ENCODE measurements at regions not wholly inside any gene's neighbourhood (a gene's known extent, or its start where the extent isn't known, plus 50 kb on each side); places are given as distances from the start of the nearest gene placed in this dataset.

DNA sequence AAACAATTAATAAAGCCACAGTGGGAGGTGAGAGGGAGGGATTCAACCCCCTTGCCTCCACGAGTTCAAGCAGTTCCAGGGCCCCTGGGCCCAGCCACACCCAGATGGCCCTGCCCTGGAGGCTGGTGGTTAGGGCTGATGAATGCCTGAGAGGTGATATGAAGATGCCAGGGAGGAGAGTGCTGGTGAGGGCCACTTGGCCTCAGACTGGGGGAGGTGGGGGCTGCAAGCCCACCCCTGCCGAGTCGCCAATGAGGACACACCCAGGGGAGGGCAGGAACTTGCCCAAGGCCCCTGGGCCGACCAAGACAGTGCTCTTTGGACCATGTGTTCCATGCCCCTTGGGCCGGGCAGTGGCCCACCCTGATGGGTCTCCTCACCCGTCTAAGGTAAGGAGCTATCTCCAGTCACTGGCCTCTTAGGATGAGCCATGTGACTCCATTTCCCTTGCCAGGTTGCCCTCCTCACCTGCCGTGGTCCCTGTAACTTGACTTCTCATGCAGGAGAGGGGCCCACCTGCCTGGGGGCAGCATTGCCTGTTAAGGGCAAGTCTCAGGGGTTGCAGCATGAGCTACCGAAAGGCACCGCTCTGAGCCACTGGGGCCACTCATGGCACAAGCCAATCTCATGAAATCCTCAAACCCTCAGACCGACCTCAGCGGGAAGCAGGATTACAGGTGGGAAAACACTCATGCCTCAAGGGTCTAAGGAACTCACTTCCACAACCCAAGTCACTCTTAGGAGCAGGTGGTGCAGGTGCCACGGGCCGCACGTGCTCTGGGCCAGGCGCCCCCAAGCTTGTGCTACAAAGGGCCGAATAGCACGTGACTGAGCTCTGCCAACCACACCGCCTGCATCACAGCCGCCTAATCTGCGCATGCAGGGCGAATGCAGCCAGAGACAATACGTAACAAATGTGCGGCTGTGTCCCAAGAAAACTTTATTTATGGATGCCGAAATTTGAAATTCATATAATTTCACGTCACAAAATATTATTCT, 147.4 kb upstream of the MLN start:
- DNase-seq (ENCODE audit: low spot score), result no peak

DNA sequence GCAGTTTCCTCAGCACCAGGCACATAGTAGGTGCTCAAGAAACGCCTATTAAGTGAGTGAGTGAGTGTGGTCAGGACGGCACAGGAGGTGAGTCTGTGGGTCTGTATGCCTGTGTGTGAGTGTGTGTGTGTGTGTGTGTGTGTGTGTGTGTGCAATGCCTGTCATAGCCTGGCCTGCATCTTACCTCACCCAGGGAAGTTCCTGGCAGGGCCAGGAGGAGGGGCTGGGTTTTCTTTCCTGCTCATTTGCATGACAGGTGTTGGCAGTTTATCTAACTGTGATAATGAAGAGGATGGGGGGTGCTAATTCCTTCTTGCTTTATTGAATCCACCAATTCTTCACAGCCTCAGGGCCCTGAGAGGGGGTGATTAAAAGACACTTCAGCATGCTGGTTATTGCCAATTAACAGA, 146.7 kb upstream of the MLN start:
- no peak for DNase-seq (ENCODE audit: low spot score)

DNA sequence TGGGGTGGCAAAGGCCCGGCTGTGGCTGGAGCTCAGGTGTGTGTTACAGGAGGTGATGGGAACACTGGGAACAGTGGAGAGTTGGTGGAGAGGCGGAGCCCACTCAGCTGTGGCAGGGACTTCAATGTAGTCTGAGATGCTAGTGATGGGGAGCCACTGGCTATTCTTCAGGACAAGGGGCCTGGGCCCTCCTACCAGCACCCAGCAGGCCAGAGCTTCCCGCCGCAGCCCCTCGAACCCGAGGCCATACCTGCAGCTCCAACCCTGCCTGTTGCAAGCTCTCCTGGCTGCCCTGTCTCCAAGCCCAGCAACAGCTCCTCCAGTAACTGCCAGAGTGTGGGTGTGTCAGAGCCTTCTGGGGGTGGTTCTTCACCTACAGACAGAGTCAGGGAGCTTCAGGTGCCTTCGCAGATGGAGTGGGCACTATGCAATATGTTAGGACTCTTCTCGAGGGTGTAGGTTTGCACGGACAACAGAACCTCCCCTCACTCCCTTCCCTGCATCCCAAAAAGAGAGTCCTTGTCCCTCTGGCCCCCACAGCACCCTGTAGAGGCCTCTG, 146.2 kb upstream of the MLN start:
- no peak for DNase-seq (ENCODE audit: low spot score)

DNA sequence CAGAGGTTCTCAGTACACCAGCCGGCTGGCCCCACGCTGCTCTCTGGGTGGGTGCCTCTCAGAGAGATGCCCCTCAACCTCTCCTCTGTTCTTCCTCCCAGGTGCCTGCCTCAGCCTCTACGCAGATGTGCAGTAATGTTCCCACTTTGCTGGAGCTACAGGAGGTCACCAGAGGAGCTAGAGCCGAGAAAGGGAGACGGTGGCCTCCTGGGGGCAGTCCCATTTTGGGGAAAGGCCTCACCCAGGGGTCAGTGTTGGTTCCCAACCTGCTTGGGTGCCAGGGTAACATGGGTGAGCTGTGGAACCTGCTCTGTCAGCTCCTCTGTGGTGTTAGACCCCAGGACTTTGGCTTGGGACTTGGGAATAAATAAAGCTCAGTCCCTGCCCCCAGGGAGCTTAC, 145.3 kb upstream of the MLN start:
- DNase-seq (ENCODE audit: low spot score), result no peak

DNA sequence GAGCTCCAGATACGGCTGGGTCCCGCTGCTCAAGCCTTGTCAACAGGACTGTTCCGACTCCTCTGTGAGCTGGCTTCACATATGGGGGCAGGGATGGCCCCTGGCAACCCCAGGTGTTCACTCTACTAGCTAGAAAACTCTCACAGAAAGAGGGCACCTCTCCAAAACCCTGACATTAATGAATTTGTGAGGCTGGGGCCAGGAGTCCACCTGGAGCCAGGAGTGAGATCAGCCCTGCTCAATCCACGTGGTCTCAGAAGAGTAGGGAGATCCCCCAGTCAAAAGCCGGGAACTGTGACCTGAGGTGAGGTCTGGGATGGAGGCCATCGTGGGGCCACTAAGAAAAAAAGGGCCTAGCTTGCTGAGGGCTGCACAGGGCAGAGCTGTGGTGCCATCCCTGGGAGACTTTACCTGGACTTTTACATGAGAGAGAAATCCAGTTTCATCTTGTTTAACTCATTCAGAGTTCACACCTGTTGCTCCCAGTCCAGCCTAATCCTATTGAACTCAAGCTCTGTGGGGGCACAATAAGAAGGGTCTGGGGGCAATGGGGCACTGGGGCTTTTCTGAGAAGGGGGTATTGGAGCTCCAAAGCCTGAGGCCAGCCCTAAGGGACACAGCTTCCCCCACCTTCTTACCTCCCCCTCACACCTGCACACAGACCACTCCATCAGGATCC, 144.3 kb upstream of the MLN start:
- DNase-seq (ENCODE audit: low spot score), result no peak

DNA sequence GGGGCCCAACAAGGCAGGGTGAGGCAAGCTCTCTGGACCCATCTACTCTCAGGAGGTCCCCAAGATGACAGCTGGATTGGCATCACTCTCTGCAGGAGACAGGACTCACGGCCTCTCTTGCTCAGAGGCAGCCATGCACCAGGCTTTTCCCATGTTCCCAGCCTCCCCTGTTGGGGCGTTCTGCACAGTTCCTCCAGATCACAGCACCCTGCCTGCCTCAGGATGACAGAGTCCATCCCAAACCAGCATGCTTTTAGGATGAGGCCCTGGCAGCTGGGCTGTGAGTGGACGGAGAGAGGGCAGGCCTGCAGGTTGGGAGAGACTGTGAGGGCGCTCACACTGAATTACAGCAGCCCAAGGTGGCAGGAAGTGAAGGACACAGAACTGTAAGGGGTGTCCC, 143.2 kb upstream of the MLN start:
- no peak for DNase-seq (ENCODE audit: low spot score)

DNA sequence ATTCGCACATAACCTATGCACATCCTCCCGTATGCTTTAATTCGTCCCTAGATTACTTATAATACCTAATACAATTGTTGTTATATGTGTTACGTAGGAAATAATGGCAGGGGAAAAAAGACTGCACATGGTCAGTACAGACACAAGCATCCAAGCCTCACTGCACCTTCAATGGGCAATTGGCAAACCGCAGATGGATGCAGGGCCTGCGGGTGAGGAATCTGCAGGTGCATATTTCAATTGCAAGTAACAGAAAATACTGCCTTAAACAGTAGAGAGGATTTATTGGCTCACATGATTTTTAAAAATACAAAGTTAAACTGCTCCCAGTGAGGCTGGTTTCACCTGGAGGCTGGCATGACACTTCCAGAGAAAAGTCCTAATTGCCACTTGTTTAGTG, 142.1 kb upstream of the MLN start:
- no peak for DNase-seq (ENCODE audit: low spot score)

DNA sequence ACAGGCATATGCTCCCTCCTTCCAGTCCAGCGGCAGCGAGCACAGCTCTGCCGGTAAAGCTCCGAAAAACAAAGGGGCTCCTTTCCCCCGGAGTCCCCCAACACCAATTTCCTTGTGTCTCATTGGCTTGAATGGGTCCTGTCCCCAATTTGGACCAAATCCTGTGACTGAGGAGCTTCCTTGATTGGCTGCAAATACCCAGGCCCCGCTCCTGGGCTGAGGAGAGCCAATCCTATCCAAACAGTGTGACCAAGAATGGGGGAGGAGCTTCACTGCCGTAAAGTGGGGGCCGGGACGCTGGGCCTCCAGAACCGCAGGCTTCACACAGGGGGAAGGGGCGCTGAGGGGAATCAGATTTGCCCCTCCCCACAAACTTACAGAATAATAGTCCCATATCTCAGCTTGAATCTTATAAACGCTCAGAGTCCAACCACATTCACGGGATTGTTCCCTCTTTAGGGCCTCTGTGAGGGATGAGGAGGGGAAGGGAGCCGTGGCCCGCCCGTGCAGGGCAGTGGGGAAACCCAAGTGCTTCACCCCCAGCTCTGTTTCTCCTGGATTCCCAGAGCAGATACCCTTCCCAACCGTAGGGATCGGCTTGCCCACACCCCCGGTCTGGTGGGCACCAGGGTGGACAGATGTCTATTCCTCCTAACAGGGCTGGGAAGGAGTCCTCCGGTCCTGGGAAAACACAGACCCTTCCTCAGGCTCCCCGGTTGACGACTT, 141.0 kb upstream of the MLN start:
- DNase-seq (ENCODE audit: low spot score), result no peak

DNA sequence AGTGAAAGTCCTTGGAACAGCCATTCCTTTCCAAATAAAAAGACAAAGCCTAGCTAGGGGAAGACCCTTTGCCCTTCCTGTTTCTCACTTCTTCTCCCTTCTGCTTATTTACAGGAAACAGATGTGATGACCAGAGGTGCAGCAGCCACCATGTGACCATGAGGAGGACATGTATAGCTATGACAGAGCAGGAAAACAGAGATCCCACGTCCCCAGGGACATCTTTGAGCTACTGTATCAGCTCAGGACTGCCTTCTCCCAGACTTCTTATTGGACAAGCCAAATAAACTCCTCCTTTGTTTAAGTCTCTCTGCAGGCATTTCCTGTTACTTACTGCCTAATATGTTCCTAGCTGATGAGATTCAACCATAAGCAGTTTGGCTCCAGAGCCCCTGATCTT, 133.1 kb upstream of the MLN start:
- no peak for DNase-seq (ENCODE audit: low spot score)

DNA sequence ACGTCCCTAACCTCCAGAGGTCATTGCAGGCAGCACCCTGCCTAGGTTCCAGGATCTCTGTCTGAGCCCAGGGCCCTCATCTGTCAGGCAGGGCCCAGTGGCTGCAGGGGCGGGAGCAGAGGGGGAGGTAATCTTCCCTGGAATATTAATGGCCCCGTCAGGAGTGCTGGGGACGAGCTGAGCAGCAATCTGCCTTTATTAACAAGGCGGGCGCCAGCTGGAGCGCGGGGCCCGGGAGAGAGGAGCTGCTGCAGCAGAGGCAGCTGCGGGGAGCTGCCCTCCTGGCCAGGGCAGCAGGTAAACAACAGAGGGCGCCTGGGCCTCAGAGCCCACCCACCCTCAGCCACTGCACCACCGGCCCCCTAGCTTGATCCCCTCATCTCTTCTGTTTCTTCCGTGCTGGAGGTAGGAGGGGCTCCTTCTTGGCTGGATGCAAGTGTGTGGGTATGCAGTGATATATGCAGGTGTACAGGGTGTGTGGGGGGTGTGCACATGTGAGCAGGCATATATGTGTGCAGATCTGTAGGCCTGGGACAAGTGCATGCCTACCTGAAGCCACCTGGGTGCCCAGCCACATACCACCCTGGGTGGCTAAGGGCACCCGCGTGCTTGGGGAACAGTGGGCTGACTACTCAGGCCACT, 131.8 kb upstream of the MLN start:
- no peak for DNase-seq (ENCODE audit: low spot score)

DNA sequence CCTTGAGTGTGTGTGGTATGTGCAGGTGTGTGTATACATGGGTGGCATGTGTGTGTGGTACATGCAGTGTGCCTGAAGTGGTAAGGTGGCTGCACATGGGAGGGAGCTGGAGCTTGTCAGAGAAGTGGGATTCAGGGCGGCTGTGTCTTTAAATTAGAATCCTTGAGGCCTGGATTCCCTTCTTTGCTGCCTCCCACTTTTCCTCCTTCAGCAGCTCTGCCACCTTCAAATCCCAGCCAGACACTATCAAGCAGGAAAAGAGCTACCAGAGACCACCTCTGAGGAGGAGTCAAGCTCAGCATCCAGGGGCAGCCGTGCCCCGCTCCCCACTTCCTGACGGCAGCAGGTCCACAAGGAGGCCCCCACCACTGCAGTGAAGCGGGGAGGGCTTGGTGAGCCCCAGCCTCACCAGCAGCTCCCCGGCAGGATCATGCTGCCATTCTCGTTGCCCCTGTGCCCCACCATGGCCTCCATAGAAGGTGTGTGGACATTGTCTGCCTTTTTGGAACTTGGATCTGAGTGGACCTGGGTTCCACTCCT, 131.0 kb upstream of the MLN start:
- no peak for DNase-seq (ENCODE audit: low spot score)

DNA sequence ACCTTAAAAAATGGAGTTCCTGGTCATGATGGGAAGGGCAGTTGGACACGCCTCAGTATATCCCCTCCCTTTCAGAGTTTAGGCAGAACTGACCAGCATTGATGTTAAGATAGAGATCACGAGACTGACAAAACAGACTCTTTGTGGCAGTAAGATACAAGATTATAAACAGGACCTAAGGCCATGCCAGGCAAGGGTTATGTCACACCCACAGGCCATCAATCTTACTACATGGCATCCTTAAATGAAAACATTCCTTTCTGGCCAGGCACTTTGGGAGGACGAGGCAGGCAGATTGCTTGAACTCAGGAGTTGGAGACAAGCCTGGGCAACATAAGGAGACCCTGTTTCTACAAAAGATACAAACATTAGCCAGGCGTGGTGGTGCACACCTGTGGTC, 129.3 kb upstream of the MLN start:
- DNase-seq (ENCODE audit: low spot score), result no peak

DNA sequence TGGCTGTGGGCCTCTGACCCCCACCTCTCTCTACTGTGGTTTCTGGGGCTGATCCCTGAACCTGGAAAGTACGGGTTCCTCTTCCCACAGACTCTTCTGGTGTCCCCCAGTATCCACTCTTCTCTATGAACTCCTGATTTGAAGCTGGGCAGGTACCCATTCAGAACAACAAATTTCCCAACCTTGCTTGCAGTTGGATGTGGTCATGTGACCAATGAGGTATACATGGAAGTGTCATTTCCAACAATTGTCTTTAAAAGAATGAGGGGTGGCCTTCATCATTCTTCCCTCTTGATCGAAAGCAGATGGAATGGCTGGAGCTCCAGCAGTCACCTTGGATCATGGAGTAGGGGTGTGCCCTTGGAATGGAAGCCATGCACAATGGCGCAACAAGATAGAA, 128.0 kb upstream of the MLN start:
- no peak for DNase-seq (ENCODE audit: low spot score)

DNA sequence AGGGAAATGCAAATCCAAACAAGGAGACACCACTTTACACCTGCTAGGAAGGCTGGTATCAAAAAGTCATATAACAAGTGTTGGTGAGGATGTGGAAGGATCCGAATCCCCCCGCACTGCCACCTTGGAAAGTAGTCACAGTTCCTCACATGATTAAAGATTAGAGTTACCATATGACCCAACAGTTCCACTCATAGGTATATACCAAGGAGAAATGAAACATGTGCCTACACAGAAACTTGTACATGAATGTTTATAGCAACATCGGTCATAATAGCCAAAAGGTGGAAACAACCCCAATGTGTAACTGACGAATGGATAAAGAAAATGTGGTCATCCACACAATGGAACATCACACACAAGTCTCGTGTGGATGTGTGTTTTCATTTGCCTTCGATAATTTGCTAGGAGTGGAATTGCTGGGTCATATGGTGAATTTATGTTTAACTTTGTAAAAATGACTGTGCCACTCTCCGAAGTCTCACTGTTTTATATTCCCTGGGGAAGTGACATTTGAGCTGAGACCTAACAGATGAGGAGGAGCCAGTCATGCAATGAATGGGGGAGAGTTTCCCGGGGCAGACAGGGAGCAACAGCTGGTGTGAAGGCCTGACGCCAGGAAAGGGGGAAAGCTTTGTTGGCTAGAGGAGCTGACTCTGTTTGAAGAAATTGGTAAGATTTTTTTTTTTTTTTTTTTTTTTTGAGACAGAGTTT, 125.9 kb upstream of the MLN start:
- DNase-seq (ENCODE audit: low spot score), result no peak

DNA sequence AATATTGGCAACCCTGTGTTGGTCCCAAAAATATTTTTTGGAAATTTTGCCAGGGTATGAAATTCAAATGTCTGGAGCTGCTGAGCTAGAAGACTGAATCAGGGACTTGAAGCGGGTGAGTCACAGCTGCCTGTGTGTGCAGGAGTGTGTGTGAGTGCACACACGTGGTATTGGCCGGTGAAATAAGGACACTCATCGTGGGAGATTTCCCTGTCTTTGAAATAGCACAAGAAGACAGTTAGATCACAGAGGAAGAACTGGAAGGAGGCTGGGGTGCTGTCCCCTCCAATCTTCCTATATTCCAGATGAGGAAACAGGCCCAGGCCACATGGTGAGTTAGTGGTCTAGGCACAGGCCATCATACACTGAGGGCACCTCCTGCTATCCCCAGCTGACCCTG, 123.8 kb upstream of the MLN start:
- DNase-seq (ENCODE audit: low spot score), result no peak

DNA sequence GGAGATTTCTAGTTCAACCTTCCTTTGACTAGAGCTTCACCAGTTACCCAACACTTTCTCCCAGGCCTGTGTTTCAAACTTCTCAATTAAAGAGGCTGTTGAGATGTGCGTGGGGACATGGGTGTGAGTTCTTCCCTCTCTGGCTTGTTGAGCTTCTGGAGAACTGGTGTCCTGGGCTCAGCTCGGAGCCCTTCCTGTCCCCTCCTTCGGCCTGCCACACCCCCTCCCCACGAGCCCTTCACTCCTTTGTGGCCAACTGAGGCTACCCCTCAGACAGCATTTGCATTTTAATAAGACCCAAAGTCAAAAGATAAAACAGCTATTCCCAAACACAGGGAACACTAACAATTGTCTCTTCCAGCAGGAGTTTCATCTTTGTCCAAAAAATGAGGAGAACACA, 123.3 kb upstream of the MLN start:
- DNase-seq (ENCODE audit: low spot score), result no peak

DNA sequence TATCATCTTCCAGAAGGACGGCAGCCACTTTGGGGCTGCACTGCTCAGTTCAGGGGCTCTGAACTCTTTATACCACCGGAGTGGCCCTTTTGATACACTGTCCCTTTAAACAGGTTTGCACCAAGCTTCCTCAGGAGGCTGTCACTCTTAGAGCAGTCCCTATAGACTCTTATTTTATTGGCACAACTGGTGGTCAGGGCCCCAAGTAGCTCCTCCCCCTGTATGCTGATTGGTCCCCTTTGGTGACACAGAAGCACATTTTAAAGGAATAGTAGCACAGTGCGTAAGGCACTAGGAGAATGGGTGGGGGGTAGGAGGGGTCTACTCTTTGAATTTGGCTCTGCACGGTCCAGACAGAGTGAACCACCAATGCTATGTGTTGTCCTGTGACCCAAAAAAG, 122.6 kb upstream of the MLN start:
- peak; percentile 36 for DNase-seq (ENCODE audit: low spot score)

DNA sequence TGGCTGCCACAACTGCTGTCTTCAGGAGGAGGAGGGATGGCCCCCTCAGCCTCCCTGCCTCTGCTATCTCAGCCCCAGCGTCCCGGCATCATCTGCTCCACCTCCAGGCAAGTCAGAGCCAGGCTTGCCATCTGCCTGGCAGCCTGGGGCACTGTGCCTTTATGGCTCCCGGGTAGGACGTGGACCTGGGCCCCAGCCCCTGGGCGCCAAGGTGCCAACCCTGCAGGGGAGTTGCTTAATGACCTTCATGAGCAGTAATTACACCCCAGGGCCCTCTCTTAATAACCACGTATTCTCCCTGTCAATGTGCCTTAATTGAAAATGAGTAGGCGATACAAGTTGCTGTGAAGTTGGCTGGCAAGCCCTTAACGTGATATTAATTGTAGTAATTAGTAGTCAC, 122.1 kb upstream of the MLN start:
- DNase-seq (ENCODE audit: low spot score), result no peak

DNA sequence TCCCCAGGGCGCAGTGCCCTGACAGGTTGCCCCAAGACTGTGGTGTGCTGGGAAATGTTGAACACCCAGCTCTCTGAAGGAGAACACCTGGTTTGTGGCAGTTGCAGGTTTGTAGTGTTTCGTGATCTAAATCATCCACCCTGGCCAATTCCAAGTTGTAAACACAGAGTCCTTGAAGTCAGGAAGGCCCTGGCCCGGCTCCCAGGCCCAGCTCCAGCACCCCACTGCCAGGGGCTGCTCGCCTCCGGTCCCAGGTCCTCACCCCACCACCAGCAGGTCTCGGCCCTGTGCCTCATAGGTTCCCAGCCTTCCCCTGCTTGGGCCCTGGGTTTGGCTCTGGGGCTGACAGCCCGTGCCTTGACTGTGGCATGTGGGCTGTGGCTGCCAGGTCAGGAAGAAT, 121.4 kb upstream of the MLN start:
- DNase-seq (ENCODE audit: low spot score), result no peak

DNA sequence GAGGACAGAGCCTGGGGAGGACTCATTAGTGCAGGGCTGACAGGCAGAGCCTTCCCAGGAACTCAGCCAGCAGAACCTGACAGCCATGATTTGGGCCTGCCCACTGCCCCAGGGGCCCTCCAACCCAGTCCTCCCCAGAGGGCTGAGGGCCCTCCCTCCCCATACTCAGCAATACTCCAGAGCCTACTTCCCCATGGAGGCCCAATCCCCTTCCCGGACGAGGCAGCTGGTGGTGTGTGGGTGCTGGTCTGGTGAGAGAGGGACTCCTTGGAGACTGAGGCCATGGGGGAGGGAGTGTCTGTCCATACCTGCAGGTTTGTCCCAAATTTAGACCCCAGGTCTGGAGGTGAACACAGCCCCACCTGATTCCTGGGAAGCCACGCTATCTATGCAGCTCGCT, 120.9 kb upstream of the MLN start:
- no peak for DNase-seq (ENCODE audit: low spot score)

DNA sequence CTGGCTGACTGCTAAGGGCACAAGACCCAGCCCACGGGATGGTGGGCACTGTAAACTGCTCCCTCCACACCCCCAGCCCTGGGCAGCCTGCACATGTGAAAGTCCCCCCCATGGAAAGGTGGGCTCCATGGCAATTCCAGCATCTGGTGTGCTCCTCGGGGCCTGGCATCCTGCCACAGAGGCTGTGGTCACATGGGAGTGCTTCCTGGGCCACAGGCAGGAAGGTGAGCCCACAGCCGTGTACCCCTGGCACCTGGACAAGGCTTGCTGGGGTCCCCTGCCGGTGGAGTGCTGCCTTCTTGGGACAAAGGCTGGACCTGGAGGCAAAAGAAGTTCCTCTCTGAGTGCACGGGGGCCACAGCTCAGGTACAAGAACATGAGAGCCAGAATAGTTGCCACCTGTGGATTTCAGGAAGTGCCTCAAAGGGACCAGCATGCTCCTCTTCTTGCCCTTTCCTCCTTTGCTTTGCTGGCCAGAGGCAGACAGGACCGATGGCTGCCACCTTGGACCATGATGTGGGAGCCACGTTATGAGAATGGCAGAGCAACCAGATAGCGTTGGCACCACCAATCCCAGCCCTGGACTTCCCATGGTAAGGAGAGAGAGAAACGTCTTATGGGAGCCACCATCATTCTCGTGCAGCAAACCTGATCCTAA, 120.2 kb upstream of the MLN start:
- no peak for DNase-seq (ENCODE audit: low spot score)
